Erythroblast (primary cell): ENCODE measurements at regions not wholly inside any gene's neighbourhood (a gene's known extent, or its start where the extent isn't known, plus 50 kb on each side); places are given as distances from the start of the nearest gene placed in this dataset.

ENCODE experiments used
- GATA1 ChIP-seq: IDR thresholded peaks from 2 replicates; pipeline ENCODE4 v1.6.1; 2011; ENCODE audit warnings: low read depth, mild to moderate bottlenecking, control low read depth, low read length, moderate library complexity
- POLR2A ChIP-seq: IDR thresholded peaks from 2 replicates; pipeline ENCODE4 v1.6.1; 2011; ENCODE audit warnings: mild to moderate bottlenecking, low read length

DNA sequence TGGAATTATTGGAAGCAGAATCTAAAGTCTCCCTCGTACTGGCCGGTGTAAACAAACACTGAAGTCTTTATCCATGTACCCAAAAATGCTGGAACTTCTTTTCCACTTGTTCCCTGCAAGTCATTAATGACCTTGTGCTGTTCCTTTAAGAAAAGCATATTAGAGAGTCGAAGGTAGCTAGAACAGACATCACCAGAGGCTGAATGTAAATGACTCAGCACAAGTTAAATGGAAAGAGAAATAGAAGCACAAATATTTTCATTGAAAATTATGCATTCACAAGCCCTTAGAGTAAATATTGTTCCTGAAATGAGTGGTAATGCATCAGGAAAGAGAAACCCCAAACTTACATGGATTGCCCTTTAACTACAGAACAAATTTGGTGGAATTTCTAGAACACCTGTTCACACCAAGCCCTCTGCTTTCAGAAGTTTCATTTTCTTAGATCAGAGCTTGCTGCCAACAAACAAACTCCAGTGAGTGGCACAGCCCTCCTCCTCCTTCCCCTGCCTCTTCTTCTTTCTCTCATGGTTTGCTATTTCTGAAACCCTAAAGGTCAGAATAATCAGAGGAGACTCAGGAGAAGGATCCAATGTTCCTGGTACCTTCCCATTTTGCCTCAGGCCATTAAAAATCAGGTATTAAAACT lies 264.3 kb downstream of the TXNL1 start:
- no peak for TF ChIP-seq POLR2A
- no peak for TF ChIP-seq GATA1
